ENCODE measurements at regions not wholly inside any gene's neighbourhood (a gene's known extent, or its start where the extent isn't known, plus 50 kb on each side); places are given as distances from the start of the nearest gene placed in this dataset.

GRCh38 chr4:13701937-13702446, 74.5 kb upstream of the BOD1L1 start:
- no peak for ATAC-seq (ENCODE audit: low read depth)
- ChIA-PET CTCF (no interaction called here), POLR2A (no interaction called here)
- H3K27ac Mint-ChIP-seq = no peak overlapping the region
- DNase-seq = no peak
- intact Hi-C loops (cut with micrococcal nuclease) = no loop called here
- no peak overlapping the region for H3K4me3 Mint-ChIP-seq
- no peaks in the 10 kb centered on the region for H3K4me1 Mint-ChIP-seq
- H3K27me3 Mint-ChIP-seq = no peaks in the 10 kb centered on the region
- H3K9me3 Mint-ChIP-seq = no peaks in the 10 kb centered on the region
- no peaks in the 10 kb centered on the region for H3K36me3 Mint-ChIP-seq (ENCODE audit: low read depth)
- TF ChIP-seq CTCF (IDR thresholded peaks at IDR 0.05) = no peak

DNA sequence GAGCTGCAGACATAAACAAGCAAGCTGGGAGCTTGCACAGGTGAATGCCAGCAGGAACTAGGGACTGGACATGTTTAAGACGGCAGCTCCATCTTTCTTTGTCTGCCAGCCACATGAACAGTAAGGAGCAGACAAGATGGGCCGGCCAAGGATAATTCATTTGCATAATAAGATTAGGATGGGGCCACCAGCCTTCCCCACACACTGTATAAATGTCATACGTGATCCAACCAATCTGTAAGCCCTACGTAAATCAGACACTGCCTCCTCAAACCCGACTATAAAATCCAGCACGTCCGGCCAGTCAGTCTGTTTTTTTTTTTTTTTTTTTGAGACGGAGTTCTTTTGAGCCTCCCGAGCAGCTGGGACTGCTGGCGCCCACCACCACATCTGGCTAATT, 75.6 kb upstream of the BOD1L1 start:
- DNase-seq = no peak
- Mint-ChIP-seq H3K9me3 (no peaks in the 10 kb centered on the region), H3K4me1 (no peaks in the 10 kb centered on the region), H3K27me3 (no peaks in the 10 kb centered on the region), H3K36me3 (ENCODE audit: low read depth) (no peaks in the 10 kb centered on the region), H3K4me3 (no peak overlapping the region), H3K27ac (no peak overlapping the region)
- intact Hi-C loops (cut with micrococcal nuclease) = no loop called here
- POLR2A ChIA-PET = no interaction called here
- ATAC-seq (ENCODE audit: low read depth) = no peak
- TF ChIP-seq CTCF (IDR thresholded peaks at IDR 0.05) = no peak
- CTCF ChIA-PET = no interaction called here

DNA sequence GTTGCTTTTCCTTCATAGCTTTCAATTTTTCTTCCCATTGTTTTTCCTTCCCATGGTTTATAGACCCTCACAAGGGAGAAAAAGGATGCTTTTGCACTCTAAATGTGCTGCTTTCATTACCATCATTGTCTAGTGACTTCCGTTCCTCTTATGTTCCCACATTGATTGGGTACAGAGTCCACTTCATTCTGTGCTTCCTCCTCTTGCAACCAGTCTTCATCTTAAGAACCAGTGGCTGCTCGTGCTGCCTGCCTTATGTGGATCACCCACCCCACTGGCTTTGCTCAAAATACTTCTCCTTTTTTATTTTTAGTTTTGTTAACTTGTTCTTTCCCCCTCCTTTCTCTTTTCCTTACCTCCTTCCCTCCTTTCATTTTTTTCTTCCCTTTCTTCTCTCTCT, 76.5 kb upstream of the BOD1L1 start:
- ATAC-seq (ENCODE audit: low read depth) = no peak
- POLR2A ChIA-PET = no interaction called here
- Mint-ChIP-seq H3K27ac (no peak overlapping the region), H3K4me1 (no peaks in the 10 kb centered on the region), H3K27me3 (no peaks in the 10 kb centered on the region), H3K4me3 (no peak overlapping the region), H3K9me3 (no peaks in the 10 kb centered on the region), H3K36me3 (ENCODE audit: low read depth) (no peaks in the 10 kb centered on the region)
- intact Hi-C loops (cut with micrococcal nuclease) = no loop called here
- DNase-seq = no peak
- CTCF ChIA-PET = no interaction called here
- TF ChIP-seq CTCF (IDR thresholded peaks at IDR 0.05) = no peak

GRCh38 chr4:13704761-13705160, 77.2 kb upstream of the BOD1L1 start:
- Mint-ChIP-seq H3K9me3 (no peaks in the 10 kb centered on the region), H3K4me3 (no peak overlapping the region), H3K4me1 (no peaks in the 10 kb centered on the region), H3K27me3 (no peaks in the 10 kb centered on the region), H3K36me3 (ENCODE audit: low read depth) (no peaks in the 10 kb centered on the region), H3K27ac (no peak overlapping the region)
- intact Hi-C loops (cut with micrococcal nuclease) = no loop called here
- ATAC-seq (ENCODE audit: low read depth) (no peak), DNase-seq (no peak)
- CTCF ChIA-PET = no interaction called here
- no peak for TF ChIP-seq CTCF (IDR thresholded peaks at IDR 0.05)
- POLR2A ChIA-PET = no interaction called here

- no peaks in the 10 kb centered on the region for H3K4me1 Mint-ChIP-seq
- ChIA-PET CTCF (no interaction called here), POLR2A (no interaction called here)
- intact Hi-C loops (cut with micrococcal nuclease) = no loop called here
- no peak for ATAC-seq (ENCODE audit: low read depth)
- DNase-seq = no peak
- H3K27ac Mint-ChIP-seq = no peak overlapping the region
- no peak for TF ChIP-seq CTCF (IDR thresholded peaks at IDR 0.05)
- H3K4me3 Mint-ChIP-seq = no peak overlapping the region
- H3K9me3 Mint-ChIP-seq = peaks cover 3% of the 10 kb centered on the region
- H3K27me3 Mint-ChIP-seq = no peaks in the 10 kb centered on the region
- no peaks in the 10 kb centered on the region for H3K36me3 Mint-ChIP-seq (ENCODE audit: low read depth)
Observed at GRCh38 chr4:13705521-13706041, 78.1 kb upstream of the BOD1L1 start.

All from activated B cell treated with CpG ODN at 0.5 μM for 24 hours (primary cell).